ENCODE measurements at regions not wholly inside any gene's neighbourhood (a gene's known extent, or its start where the extent isn't known, plus 50 kb on each side); places are given as distances from the start of the nearest gene placed in this dataset.

DNA sequence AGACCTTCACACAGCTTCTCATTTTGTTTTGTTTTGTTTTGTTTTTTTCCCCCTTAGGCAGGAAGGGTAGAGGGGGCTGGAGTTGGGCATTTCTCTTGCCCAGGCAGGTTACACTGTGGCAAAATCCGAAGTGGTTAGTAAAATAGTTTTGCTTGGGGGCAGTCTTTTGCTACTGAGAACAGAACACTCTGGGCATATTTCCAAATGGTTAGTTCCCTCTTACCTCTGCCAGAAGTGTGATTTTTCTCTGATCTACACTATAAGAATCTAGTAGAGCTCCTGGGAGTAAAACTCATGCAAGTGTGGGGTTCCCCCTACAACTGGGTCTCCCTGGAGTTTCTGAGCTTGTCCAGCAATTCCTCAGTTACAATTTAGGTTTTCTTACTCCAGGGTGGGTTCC is 61.7 kb downstream of the NPS start:
- H3K4me3 ChIP-seq: no peak overlapping the region
- H3K9me3 ChIP-seq: no peaks in the 10 kb centered on the region
- no peak overlapping the region for H3K27ac ChIP-seq
- TF ChIP-seq, protein P1, sequence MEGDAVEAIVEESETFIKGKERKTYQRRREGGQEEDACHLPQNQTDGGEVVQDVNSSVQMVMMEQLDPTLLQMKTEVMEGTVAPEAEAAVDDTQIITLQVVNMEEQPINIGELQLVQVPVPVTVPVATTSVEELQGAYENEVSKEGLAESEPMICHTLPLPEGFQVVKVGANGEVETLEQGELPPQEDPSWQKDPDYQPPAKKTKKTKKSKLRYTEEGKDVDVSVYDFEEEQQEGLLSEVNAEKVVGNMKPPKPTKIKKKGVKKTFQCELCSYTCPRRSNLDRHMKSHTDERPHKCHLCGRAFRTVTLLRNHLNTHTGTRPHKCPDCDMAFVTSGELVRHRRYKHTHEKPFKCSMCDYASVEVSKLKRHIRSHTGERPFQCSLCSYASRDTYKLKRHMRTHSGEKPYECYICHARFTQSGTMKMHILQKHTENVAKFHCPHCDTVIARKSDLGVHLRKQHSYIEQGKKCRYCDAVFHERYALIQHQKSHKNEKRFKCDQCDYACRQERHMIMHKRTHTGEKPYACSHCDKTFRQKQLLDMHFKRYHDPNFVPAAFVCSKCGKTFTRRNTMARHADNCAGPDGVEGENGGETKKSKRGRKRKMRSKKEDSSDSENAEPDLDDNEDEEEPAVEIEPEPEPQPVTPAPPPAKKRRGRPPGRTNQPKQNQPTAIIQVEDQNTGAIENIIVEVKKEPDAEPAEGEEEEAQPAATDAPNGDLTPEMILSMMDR (IDR thresholded peaks at IDR 0.05): no peak
- no peaks in the 10 kb centered on the region for H3K4me1 ChIP-seq
- H3K36me3 ChIP-seq: no peaks in the 10 kb centered on the region
- H3K27me3 ChIP-seq: no peaks in the 10 kb centered on the region
- DNase-seq (ENCODE audit: low spot score): no peak

DNA sequence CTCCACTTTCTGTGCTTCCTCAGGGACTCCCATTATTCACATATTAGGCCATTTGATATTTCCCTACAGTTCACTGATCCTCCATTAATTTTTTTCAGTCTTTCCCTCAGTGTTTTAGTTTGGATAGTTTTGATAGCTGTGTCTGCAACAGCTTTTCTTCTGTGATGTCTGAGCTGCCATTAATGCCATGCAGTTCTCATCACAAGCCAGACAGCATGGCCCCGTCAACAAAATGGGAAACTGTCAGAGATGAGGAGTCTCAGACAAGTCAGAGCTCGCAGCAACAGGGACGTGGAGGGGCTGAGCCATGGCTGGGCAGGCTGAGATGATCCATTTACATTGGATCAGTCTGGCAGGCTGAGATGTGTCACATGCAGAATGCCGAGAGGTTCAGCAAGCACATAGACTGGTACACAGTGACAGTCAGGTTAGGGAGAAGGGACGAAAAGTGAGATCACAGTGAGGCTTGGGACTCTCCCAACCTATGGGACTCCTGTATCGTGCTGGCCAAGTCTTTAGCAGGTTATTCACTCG is 65.4 kb downstream of the NPS start:
- H3K36me3 ChIP-seq: no peaks in the 10 kb centered on the region
- no peak overlapping the region for H3K27ac ChIP-seq
- no peaks in the 10 kb centered on the region for H3K9me3 ChIP-seq
- no peak overlapping the region for H3K4me3 ChIP-seq
- TF ChIP-seq, protein P1 (IDR thresholded peaks at IDR 0.05): no peak
- H3K4me1 ChIP-seq: no peaks in the 10 kb centered on the region
- DNase-seq (ENCODE audit: low spot score): no peak
- H3K27me3 ChIP-seq: no peaks in the 10 kb centered on the region

DNA sequence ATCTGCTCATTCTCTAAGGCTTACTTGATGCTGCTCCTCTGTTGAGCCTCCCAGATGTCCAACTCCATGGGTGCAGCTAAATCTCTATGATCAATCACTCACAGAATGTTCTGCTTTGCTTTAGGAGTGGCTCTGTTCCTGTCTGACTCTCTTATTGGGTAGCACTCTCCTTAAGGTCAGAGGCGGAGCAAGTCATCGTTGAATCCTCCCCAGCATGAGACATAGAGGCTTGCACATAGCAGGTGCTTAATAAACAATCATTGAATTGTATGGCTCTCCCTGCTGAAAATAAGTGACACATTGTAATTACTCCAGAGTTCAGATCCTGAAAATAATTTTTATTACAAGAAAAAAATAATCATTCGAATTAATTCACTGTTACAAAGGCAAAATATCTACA is 69.7 kb downstream of the NPS start:
- Histone ChIP-seq H3K27me3 (no peaks in the 10 kb centered on the region), H3K9me3 (peaks cover 0 to 2% of the 10 kb centered on the region in 2 donors), H3K36me3 (no peaks in the 10 kb centered on the region), H3K4me3 (no peak overlapping the region), H3K27ac (no peak overlapping the region), H3K4me1 (no peaks in the 10 kb centered on the region)
- DNase-seq (ENCODE audit: low spot score): no peak
- TF ChIP-seq, protein P1 (IDR thresholded peaks at IDR 0.05): no peak

DNA sequence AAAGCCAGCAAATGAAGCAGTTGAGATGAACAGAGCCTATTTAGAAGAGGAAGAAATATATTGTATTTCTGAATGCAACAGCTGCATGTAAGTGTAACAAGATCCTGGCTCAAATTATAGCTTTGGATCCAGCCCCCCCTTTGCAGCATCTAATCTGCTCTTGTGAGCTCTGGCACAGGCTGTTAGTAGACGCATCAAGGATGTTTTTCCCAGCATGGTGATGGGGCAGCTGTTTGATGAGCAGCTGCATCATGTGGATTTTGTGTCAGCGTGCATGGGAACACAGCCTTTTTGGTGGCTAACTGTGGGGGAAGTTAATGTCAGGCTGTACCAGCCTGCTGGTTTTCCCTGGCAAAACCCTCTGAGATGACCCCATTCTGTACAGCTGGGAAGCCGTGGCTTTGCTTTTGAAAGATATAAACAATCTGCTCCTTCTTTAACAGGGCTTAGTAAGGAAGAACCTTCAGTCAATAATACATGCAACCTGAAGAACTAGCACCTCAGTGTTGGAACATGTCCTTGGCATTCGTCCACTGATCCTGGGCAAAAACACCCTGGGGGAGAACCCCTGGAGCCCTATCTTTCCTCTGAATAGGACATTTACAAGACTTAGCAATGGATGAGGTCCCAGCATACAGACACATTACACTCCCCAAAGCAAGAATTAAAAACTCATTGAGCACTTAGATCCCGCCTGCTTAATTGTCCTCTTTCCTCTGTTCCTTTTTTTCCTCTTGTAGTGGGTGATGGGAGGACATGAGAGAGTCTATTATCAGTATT is 70.6 kb downstream of the NPS start:
- Histone ChIP-seq H3K27me3 (no peaks in the 10 kb centered on the region), H3K4me3 (no peak overlapping the region), H3K4me1 (no peaks in the 10 kb centered on the region), H3K36me3 (no peaks in the 10 kb centered on the region), H3K27ac (no peak overlapping the region), H3K9me3 (peaks cover 0 to 12% of the 10 kb centered on the region in 2 donors)
- DNase-seq (ENCODE audit: low spot score): no peak
- TF ChIP-seq, protein P1 (IDR thresholded peaks at IDR 0.05): no peak

DNA sequence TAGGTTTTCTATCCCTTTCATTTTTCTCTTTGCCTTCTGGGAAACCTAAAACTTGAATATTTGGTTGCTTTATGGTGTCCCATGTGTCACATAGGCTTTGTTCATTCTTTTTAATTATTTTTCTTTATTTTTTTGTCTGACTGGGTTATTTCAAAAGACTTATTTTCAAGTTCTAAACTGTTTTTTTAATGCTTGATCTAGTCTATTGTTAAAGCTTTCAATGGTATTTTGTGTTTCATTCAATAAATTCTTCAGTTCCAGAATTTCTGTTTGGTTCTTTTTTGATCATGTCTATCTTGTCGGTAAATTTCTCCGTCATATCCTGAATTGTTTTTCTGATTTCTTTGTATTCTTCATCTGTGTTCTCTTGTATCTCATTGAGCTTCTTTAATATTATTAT is 86.8 kb downstream of the NPS start:
- H3K36me3 ChIP-seq: no peaks in the 10 kb centered on the region
- DNase-seq (ENCODE audit: low spot score): no peak
- no peak overlapping the region for H3K4me3 ChIP-seq
- peaks cover 5 to 25% of the 10 kb centered on the region in 2 donors for H3K9me3 ChIP-seq
- no peak overlapping the region for H3K27ac ChIP-seq
- H3K27me3 ChIP-seq: no peaks in the 10 kb centered on the region
- H3K4me1 ChIP-seq: no peaks in the 10 kb centered on the region
- TF ChIP-seq, protein P1 (IDR thresholded peaks at IDR 0.05): no peak
